LoVo (cell line): ENCODE measurements at regions not wholly inside any gene's neighbourhood (a gene's known extent, or its start where the extent isn't known, plus 50 kb on each side); places are given as distances from the start of the nearest gene placed in this dataset.

Source experiments
- DNase-seq: peaks from one replicate; pipeline ENCODE4 v3.0.0-alpha.2; 2016; ENCODE audit warnings: low spot score

GRCh38 chr16:82358161-82358560, 188.1 kb upstream of the MPHOSPH6 start:
- DNase-seq: no peak

GRCh38 chr16:82357237-82357636, 187.2 kb upstream of the MPHOSPH6 start:
- no peak for DNase-seq

GRCh38 chr16:82350560-82350959, 180.5 kb upstream of the MPHOSPH6 start:
- no peak for DNase-seq

- no peak for DNase-seq
Measured at GRCh38 chr16:82345318-82345717, 175.3 kb upstream of the MPHOSPH6 start.

GRCh38 chr16:82344157-82344556, 174.1 kb upstream of the MPHOSPH6 start:
- no peak for DNase-seq

GRCh38 chr16:82341146-82341669, 171.2 kb upstream of the MPHOSPH6 start:
- DNase-seq: no peak

GRCh38 chr16:82340531-82340930, 170.5 kb upstream of the MPHOSPH6 start:
- no peak for DNase-seq

- no peak for DNase-seq
Measured at GRCh38 chr16:82337355-82337754, 167.3 kb upstream of the MPHOSPH6 start.

GRCh38 chr16:82331974-82332750, 162.1 kb upstream of the MPHOSPH6 start:
- no peak for DNase-seq

GRCh38 chr16:82331397-82331796, 161.4 kb upstream of the MPHOSPH6 start:
- DNase-seq: no peak

- DNase-seq: no peak
Measured at GRCh38 chr16:82329504-82330192, 159.6 kb upstream of the MPHOSPH6 start.

- no peak for DNase-seq
Measured at GRCh38 chr16:82328881-82329469, 159.0 kb upstream of the MPHOSPH6 start.

GRCh38 chr16:82323171-82323570, 153.1 kb upstream of the MPHOSPH6 start:
- no peak for DNase-seq

GRCh38 chr16:82322177-82322576, 152.2 kb upstream of the MPHOSPH6 start:
- DNase-seq: no peak

- no peak for DNase-seq
Measured at GRCh38 chr16:82319038-82319437, 149.0 kb upstream of the MPHOSPH6 start.

GRCh38 chr16:82317411-82318167, 147.6 kb upstream of the MPHOSPH6 start:
- DNase-seq: no peak

GRCh38 chr16:82313754-82314153, 143.7 kb upstream of the MPHOSPH6 start:
- no peak for DNase-seq

GRCh38 chr16:82311528-82311927, 141.5 kb upstream of the MPHOSPH6 start:
- no peak for DNase-seq

- no peak for DNase-seq
Measured at GRCh38 chr16:82302042-82302727, 132.2 kb upstream of the MPHOSPH6 start.

- DNase-seq: no peak
Measured at GRCh38 chr16:82301146-82301755, 131.2 kb upstream of the MPHOSPH6 start.

GRCh38 chr16:82300374-82300951, 130.4 kb upstream of the MPHOSPH6 start:
- DNase-seq: no peak
